GM23248 (cell line): ENCODE measurements at regions not wholly inside any gene's neighbourhood (a gene's known extent, or its start where the extent isn't known, plus 50 kb on each side); places are given as distances from the start of the nearest gene placed in this dataset.
"Not testable (repeated sequence)": the region's sequence is repeated elsewhere in the genome, so short reads cannot be mapped to it uniquely, and the experiment has no call there.

Source experiments
- DNase-seq: peaks from one replicate; pipeline ENCODE4 v3.0.0-alpha.2; 2015
- H2AFZ ChIP-seq: fragments of 200-600 bp; sonication (generic); 2 replicates; pipeline ENCODE4 v1.6.1; 2016; ENCODE audit warnings: antibody characterized with exemption
- H3F3A ChIP-seq: fragments of 200-600 bp; sonication (generic); 2 replicates; pipeline ENCODE4 v1.6.1; 2016; ENCODE audit warnings: mild to moderate bottlenecking, antibody characterized with exemption, mixed run types; ENCODE audit not compliant: insufficient read depth
- H3K27ac ChIP-seq: fragments of 200-600 bp; sonication (generic); 2 replicates; pipeline ENCODE4 v1.5.1; 2016; ENCODE audit warnings: mild to moderate bottlenecking
- H3K27me3 ChIP-seq: fragments of 200-600 bp; sonication (generic); replicated peaks from 2 replicates; pipeline ENCODE4 v1.6.1; 2016; ENCODE audit warnings: mild to moderate bottlenecking; ENCODE audit not compliant: insufficient read depth
- H3K36me3 ChIP-seq: fragments of 200-600 bp; sonication (generic); 2 replicates; pipeline ENCODE4 v1.6.1; 2016; ENCODE audit warnings: low read depth, mild to moderate bottlenecking
- H3K4me1 ChIP-seq: fragments of 200-600 bp; sonication (generic); 2 replicates; pipeline ENCODE4 v1.6.1; 2016; ENCODE audit warnings: mild to moderate bottlenecking; ENCODE audit not compliant: insufficient read depth
- H3K4me2 ChIP-seq: fragments of 200-600 bp; sonication (generic); one replicate; pipeline ENCODE4 v1.6.1; 2016; ENCODE audit warnings: mild to moderate bottlenecking; ENCODE audit not compliant: unreplicated experiment
- H3K4me3 ChIP-seq: fragments of 200-600 bp; sonication (generic); 2 replicates; pipeline ENCODE4 v1.5.1; 2016; ENCODE audit warnings: mild to moderate bottlenecking
- H3K79me2 ChIP-seq: fragments of 200-600 bp; sonication (generic); 2 replicates; pipeline ENCODE4 v1.6.1; 2016; ENCODE audit warnings: mild to moderate bottlenecking; ENCODE audit not compliant: insufficient read depth
- H3K9ac ChIP-seq: fragments of 200-600 bp; sonication (generic); 2 replicates; pipeline ENCODE4 v1.6.1; 2016; ENCODE audit warnings: mild to moderate bottlenecking
- H3K9me2 ChIP-seq: fragments of 200-600 bp; sonication (generic); 2 replicates; pipeline ENCODE4 v1.6.1; 2016; ENCODE audit warnings: mixed run types, mild to moderate bottlenecking, moderate library complexity; ENCODE audit not compliant: insufficient read depth
- H3K9me3 ChIP-seq: fragments of 200-600 bp; sonication (generic); one replicate; pipeline ENCODE4 v1.6.1; 2017; ENCODE audit warnings: low read depth
- H4K20me1 ChIP-seq: fragments of 200-600 bp; sonication (generic); 2 replicates; pipeline ENCODE4 v1.6.0; 2016; ENCODE audit not compliant: insufficient read depth
- EZH2 ChIP-seq: fragments of 200-600 bp; sonication (generic); IDR thresholded peaks from 2 replicates; pipeline ENCODE4 v1.6.1; 2018; ENCODE audit warnings: antibody characterized with exemption, mild to moderate bottlenecking; ENCODE audit not compliant: insufficient read depth, poor library complexity, severe bottlenecking
- EZH2phosphoT487 ChIP-seq: fragments of 200-600 bp; sonication (generic); IDR thresholded peaks from 2 replicates; pipeline ENCODE4 v1.6.1; 2018; ENCODE audit warnings: antibody characterized with exemption, moderate library complexity, mild to moderate bottlenecking, low read depth; ENCODE audit not compliant: insufficient read depth
- WGBS, 2 experiments: methylation state at CpG; one replicate each; pipeline ENCODE4 v1.1.6; 2015 to 2017; ENCODE audit warnings: low lambda C conversion rate in 2 of 2, low coverage in 1 of 2; ENCODE audit errors: missing lambda C conversion rate in 2 of 2; 5-methylcytosine and 5-hydroxymethylcytosine counted together
- in situ Hi-C: fragments of 300-500 bp; cut with MboI; formaldehyde crosslinking; loops from 2 replicates; pipeline ENCODE4 v1.15.0; 2020

DNA sequence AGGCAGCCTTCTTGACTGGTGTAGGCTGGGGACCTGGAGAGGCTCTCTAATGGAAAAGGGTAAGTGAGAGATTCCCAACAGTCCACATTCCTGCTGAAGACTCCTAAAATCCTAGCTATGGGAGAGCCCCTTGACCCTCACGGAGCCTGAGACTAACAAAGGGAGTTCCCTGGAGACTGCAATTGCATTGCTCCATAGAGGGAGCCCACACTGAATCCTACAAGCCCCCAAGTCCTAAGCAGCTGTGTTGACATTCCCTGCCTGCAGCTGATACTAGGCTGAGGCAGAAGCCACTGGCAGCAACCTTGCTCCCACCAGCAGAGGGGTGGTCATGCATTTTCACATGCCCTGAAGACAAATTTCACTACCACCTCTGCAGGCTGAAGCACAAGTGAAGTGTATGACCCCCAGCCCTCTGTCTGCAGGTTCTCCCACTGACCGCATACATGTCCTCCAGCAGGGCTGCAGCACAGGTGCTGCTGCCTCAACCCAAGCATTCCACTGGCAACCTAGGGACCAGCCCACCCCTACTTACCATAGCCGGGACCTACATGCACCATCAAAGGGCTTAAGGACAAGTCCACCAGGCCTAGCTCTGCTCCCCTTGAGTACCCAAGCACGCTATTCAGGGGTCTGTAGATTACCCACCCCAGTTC lies 130.3 kb upstream of the SLC13A1 start:
- in situ Hi-C loops = no loop called here
- no peaks in the 10 kb centered on the region for H3K9me3 ChIP-seq
- H3K9ac ChIP-seq = no peak overlapping the region
- H3K9me2 ChIP-seq = no peaks in the 10 kb centered on the region
- H3K27ac ChIP-seq = no peak overlapping the region
- TF ChIP-seq EZH2phosphoT487 (no peak), EZH2 (no peak)
- 22 to 36% methylated on average over 4 of the region's 4 CpGs for WGBS, 2 experiments
- H3K79me2 ChIP-seq = no peaks in the 10 kb centered on the region
- no peak overlapping the region for H3K4me2 ChIP-seq
- H3K4me1 ChIP-seq = no peaks in the 10 kb centered on the region
- no peaks in the 10 kb centered on the region for H3K27me3 ChIP-seq
- no peaks in the 10 kb centered on the region for H3K36me3 ChIP-seq
- H2AFZ ChIP-seq = no peak overlapping the region
- no peak for DNase-seq
- no peaks in the 10 kb centered on the region for H3F3A ChIP-seq
- H4K20me1 ChIP-seq = no peaks in the 10 kb centered on the region
- H3K4me3 ChIP-seq = no peak overlapping the region

DNA sequence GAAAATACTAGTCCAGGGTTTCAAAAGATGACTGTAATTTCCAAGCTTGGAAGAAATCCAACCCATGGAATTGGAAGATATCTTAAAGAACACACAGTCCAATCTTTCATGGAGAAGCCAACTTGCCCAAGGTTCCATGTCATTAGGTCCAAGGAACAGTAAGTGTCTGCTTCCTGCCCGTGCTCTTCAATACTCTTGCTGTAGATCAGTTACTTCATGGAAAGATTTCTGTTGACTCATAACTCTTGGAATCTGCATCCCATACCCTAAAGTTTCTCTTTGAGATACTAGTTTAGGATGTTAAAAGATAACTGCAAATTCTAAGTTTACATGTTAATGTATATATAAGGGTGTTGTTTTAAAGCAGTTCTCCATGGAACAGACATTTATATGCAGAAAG lies 127.9 kb upstream of the SLC13A1 start:
- Histone ChIP-seq H3K27ac (no peak overlapping the region), H3K27me3 (no peaks in the 10 kb centered on the region), H3F3A (no peaks in the 10 kb centered on the region), H3K9me3 (no peaks in the 10 kb centered on the region), H3K79me2 (no peaks in the 10 kb centered on the region), H3K4me1 (no peaks in the 10 kb centered on the region), H3K36me3 (no peaks in the 10 kb centered on the region), H3K4me3 (no peak overlapping the region), H2AFZ (no peak overlapping the region), H3K9ac (no peak overlapping the region), H4K20me1 (no peaks in the 10 kb centered on the region), H3K9me2 (no peaks in the 10 kb centered on the region), H3K4me2 (no peak overlapping the region)
- WGBS, 2 experiments = 11 to 25% methylated on average over 1 of the region's 1 CpG
- in situ Hi-C loops = no loop called here
- TF ChIP-seq EZH2 (no peak), EZH2phosphoT487 (no peak)
- DNase-seq = no peak

DNA sequence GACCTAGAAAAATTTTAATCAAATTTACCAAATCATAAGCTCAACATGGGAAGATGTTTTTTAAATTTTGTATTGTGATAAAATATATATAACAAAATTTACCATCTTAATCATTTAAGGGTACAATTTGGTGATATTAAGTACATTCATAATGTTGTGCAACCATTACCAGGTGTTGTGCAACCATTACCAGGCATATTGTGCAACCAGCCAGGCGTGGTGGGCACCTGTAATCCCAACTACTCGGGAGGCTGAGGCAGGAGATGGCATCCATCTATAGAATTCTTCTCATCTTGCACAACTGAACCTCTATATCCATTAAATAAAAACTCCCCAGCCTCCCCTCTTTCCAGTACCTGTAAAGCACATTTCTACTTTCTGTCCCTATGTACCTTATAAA lies 124.5 kb upstream of the SLC13A1 start:
- no peaks in the 10 kb centered on the region for H3F3A ChIP-seq
- H3K36me3 ChIP-seq = no peaks in the 10 kb centered on the region
- no peak for DNase-seq
- no peaks in the 10 kb centered on the region for H4K20me1 ChIP-seq
- TF ChIP-seq EZH2phosphoT487 (no peak), EZH2 (no peak)
- no peak overlapping the region for H3K9ac ChIP-seq
- H2AFZ ChIP-seq = no peak overlapping the region
- no peaks in the 10 kb centered on the region for H3K9me3 ChIP-seq
- H3K9me2 ChIP-seq = no peaks in the 10 kb centered on the region
- H3K27me3 ChIP-seq = no peaks in the 10 kb centered on the region
- H3K27ac ChIP-seq = no peak overlapping the region
- no peak overlapping the region for H3K4me3 ChIP-seq
- in situ Hi-C loops = no loop called here
- no peaks in the 10 kb centered on the region for H3K79me2 ChIP-seq
- 0 to 2% methylated on average over 2 of the region's 2 CpGs for WGBS, 2 experiments
- H3K4me1 ChIP-seq = no peaks in the 10 kb centered on the region
- H3K4me2 ChIP-seq = no peak overlapping the region

DNA sequence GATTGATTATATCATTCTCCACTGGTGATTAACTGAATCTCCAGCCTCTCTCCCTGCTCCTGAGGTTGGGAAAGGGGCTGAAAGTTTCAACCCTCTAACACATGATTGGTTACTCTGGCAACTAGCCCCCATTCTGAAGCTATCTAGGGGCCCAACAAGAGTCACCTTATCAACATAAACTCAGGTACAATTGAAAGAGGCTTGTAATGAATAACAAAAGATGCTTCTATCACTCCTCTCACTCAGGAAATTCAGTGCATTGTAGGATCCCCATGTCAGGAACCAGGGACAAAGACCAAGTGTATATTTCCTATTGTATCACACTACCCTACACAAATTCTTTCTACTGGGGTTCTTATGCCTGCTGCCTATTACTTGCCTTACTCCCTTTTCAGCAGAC lies 123.9 kb upstream of the SLC13A1 start:
- Histone ChIP-seq H3K4me2 (no peak overlapping the region), H3K27ac (no peak overlapping the region), H3F3A (no peaks in the 10 kb centered on the region), H3K79me2 (no peaks in the 10 kb centered on the region), H3K4me1 (no peaks in the 10 kb centered on the region), H2AFZ (no peak overlapping the region), H3K9ac (no peak overlapping the region), H3K36me3 (no peaks in the 10 kb centered on the region), H3K27me3 (no peaks in the 10 kb centered on the region), H3K4me3 (no peak overlapping the region), H3K9me2 (no peaks in the 10 kb centered on the region), H3K9me3 (no peaks in the 10 kb centered on the region), H4K20me1 (no peaks in the 10 kb centered on the region)
- in situ Hi-C loops = no loop called here
- no peak for DNase-seq
- TF ChIP-seq EZH2phosphoT487 (no peak), EZH2 (no peak)

DNA sequence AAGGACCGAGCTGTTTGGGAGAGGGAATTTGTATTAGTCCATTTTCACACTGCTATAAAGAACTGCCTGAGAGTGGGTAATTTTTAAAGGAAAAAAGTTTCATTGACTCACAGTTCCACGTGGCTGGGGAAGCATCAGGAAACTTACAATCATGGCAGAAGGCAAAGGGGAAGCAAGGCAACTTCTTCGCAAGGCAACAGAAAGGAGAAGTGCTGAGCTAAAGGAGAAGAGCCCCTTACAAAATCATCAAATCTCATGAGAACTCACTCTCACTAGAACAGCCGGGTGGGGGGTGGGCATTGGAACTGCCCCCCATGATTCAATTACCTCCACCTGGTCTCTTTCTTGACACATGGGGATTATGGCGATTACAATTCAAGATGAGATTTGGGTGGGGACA lies 121.8 kb upstream of the SLC13A1 start:
- in situ Hi-C loops, H3K27me3 ChIP-seq, H3K79me2 ChIP-seq, H3K27ac ChIP-seq, H3F3A ChIP-seq, H4K20me1 ChIP-seq, H3K4me1 ChIP-seq, H3K36me3 ChIP-seq, DNase-seq, H3K4me2 ChIP-seq, H3K9ac ChIP-seq, H3K4me3 ChIP-seq, H3K9me3 ChIP-seq, H3K9me2 ChIP-seq, H2AFZ ChIP-seq: not testable (repeated sequence)
- WGBS, 2 experiments = 22 to 24% methylated on average over 5 of the region's 5 CpGs
